ENCODE measurements at regions not wholly inside any gene's neighbourhood (a gene's known extent, or its start where the extent isn't known, plus 50 kb on each side); places are given as distances from the start of the nearest gene placed in this dataset.

DNA sequence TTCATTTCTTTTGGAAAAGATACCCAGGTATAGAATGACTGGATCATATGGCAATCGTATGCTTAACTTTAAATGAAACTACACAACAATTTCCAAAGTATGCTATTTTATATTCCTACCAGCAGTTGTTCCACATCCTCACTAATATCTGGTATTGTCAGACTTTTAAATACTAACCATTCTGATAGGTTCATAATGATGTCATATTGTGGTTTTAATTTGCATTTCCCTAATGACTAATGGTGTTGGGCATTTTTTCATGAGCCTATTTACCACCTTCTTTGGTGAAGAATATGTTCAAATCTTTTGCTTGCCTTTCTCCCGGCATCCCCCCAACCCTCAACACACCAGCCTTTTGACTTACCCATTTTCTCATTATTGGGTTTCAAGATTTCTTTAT, 96.2 kb upstream of the HMGN3 start:
- no peak overlapping the region for H3K27ac ChIP-seq
- DNase-seq (ENCODE audit: low read depth, low spot score) = no peak

DNA sequence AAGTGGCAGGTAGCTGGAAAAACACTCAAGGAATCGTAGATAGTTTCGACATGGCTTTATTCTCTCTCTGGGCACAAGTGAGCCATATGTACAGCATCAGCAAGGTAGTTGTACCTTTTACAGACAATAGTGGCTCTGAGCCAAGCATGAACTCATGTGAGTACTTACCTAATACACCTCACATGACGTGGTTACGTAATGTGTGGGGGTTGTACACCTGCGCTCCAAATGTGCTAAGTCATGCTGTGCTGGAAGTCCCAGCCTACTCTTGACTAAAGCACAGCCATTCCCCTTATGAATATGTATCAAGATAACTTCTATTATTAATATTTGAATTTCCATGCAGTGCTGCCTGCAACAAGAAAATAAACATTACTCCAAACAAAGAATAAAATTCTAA, 78.8 kb upstream of the HMGN3 start:
- H3K27ac ChIP-seq = peak overlapping the region; percentile 55
- peak; percentile 98 for DNase-seq (ENCODE audit: low read depth, low spot score)

DNA sequence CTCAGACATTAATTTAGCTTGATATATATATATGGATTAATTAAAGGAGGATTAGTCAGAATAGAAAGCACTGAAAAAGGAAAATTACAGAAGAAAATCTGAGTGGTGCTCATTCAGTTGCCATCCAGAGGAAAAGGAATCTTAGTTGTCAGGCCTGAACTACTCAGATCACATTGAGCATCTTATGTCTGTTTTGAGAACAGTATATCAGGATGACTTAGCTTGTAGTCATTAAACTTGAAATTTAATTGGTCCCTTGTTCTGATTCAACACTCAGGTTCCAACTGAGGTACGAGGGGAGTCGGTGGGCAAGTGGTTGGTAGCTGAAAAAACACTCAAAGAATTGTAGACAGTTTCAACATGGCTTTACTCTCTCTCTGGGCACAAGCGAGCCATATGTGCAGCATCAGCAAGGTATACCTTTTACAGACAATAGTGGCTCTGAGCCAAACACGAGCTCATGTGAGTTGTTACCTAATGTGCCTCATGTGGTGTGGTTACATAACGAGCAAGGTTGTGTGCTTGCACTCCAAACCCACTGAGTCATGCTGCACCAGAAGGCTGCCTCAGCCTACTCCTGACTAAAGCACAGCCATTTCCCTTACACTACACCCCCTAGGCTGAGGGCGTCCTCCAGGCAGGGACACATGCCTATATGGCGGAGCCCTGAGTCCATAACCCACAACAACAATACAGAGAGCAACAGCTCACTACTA, 73.0 kb upstream of the HMGN3 start:
- peak; percentile 92 for DNase-seq (ENCODE audit: low read depth, low spot score)
- H3K27ac ChIP-seq = peak overlapping the region; percentile 73

DNA sequence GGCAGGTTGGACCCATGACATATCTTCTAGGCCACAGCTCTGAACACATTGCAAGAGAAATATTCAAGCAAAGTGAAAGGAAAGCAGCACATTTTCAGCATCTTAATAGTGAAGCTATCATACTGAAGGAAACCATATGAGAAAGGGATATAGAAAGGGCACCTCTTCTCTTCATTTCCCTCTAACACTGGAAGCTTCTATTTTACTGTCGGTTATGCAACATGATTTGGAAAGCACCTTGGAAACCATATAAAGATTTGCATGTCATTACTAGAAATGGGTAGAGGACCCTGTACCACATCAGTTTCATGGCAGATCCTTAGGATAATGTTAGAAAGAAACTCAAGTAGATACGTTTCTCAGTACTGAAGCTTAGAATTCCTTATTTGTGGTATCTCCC, 70.5 kb upstream of the HMGN3 start:
- H3K27ac ChIP-seq = no peak overlapping the region
- DNase-seq (ENCODE audit: low read depth, low spot score) = no peak

DNA sequence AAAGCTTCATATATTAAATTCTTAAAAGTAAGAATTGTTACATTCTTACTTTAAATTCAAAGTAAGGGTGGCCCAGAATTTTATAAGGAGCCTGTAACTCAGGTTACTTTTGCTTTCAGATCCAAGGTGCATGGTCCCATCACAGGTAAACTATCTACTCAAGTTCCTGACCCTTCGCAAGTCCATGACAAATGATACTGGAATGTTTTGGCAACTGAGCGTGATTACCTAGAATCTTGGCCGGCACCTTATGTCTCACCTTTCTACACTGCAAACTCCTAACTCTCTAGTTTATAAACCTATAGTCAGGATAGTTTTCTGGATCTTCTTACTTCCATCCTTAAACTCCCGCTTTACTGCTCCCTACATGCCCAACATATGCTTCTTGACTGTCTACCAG, 67.9 kb upstream of the HMGN3 start:
- DNase-seq (ENCODE audit: low read depth, low spot score) = peak; percentile 61

DNA sequence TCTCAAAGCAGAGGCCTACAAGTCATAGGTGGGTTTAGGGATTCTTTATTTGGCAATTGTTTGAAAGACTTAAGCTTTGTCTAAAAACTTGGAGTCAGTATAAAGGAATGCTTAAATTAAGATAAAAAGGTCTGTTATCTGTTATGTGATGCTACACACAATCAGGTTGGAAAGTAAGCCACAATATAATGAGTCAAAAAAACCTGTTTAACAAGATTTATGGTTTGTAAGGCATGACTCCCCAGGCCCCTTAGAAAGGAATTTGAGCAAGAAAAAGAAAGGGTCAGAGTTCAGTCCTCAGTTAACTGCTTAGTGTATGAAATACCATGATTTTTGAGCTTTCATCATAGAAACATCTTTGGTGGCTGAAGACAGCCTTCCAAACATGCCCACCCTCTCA, 66.8 kb upstream of the HMGN3 start:
- no peak for DNase-seq (ENCODE audit: low read depth, low spot score)
- H3K27ac ChIP-seq = no peak overlapping the region

More for the DNA sequence above, 67.9 kb upstream of the HMGN3 start:
- peak overlapping the region; percentile 16 for H3K27ac ChIP-seq

DNA sequence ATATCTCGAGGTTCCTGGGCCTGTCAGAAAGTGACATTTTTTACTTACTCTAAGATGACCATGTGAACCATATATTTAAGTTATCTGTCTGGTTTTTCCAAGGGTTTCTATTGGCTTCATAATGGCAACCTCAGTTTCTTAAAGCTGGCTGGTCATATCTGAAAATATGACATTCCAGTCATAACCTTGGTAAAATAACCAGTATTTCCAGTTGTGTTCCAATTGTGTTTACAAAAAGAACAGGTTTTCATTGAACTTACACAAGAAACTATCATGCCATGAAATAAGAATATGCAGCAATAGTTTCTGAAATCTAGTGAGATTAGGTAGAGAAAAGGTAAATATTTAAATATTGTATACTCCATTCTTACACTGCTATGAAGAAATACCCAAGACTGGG, 61.7 kb upstream of the HMGN3 start:
- H3K27ac ChIP-seq = no peak overlapping the region
- DNase-seq (ENCODE audit: low read depth, low spot score) = no peak

Data from epithelial cell of prostate (primary cell).